ENCODE measurements at regions not wholly inside any gene's neighbourhood (a gene's known extent, or its start where the extent isn't known, plus 50 kb on each side); places are given as distances from the start of the nearest gene placed in this dataset.

DNA sequence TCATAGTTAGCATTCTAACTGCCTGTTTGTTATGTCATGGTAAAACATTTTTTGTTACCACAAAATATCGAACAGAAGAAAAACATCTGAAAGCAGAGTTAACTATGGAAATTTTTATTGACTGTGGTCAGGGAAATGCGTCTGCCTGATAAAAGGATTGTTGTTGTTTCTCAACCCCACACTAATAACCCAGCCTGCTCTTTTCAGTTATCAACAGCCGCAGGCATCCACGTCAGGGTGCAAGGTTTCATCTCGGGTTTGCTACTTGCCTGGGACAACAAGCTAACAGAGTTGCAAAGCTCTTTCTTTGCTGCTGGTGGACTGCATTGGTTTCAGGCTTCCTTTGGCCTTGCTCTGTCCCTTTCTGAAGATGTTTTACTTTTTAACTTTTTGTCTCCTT, 969.2 kb downstream of the CDH18 start:
- TF ChIP-seq, protein P1, sequence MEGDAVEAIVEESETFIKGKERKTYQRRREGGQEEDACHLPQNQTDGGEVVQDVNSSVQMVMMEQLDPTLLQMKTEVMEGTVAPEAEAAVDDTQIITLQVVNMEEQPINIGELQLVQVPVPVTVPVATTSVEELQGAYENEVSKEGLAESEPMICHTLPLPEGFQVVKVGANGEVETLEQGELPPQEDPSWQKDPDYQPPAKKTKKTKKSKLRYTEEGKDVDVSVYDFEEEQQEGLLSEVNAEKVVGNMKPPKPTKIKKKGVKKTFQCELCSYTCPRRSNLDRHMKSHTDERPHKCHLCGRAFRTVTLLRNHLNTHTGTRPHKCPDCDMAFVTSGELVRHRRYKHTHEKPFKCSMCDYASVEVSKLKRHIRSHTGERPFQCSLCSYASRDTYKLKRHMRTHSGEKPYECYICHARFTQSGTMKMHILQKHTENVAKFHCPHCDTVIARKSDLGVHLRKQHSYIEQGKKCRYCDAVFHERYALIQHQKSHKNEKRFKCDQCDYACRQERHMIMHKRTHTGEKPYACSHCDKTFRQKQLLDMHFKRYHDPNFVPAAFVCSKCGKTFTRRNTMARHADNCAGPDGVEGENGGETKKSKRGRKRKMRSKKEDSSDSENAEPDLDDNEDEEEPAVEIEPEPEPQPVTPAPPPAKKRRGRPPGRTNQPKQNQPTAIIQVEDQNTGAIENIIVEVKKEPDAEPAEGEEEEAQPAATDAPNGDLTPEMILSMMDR (IDR thresholded peaks at IDR 0.05; ENCODE audit: low read depth, low read length, poor library complexity, severe bottlenecking), result no peak
- no peak for TF ChIP-seq EZH2phosphoT487 (IDR thresholded peaks at IDR 0.05; ENCODE audit: borderline replicate concordance, low read length)
